Non-pigmented ciliary epithelial cell (primary cell): ENCODE measurements at regions not wholly inside any gene's neighbourhood (a gene's known extent, or its start where the extent isn't known, plus 50 kb on each side); places are given as distances from the start of the nearest gene placed in this dataset.

Source experiments
- DNase-seq: peaks from one replicate; pipeline ENCODE4 v3.0.0-alpha.2; 2010; ENCODE audit warnings: low read depth

GRCh38 chr1:234975941-234976860 lies 152.4 kb downstream of the TOMM20 start:
- DNase-seq, result no peak

GRCh38 chr1:234975122-234975940 lies 153.3 kb downstream of the TOMM20 start:
- DNase-seq, result peak; percentile 95

- DNase-seq, result no peak
These were observed 155.0 kb downstream of the TOMM20 start for GRCh38 chr1:234973426-234974250.

GRCh38 chr1:234972411-234973191 lies 156.0 kb downstream of the TOMM20 start:
- DNase-seq, result no peak

GRCh38 chr1:234971586-234972297 lies 156.9 kb downstream of the TOMM20 start:
- DNase-seq, result no peak

- peak; percentile 95 for DNase-seq
These were observed 157.7 kb downstream of the TOMM20 start for GRCh38 chr1:234970731-234971476.

GRCh38 chr1:234970401-234970730 lies 158.3 kb downstream of the TOMM20 start:
- DNase-seq, result peak; percentile 71

GRCh38 chr1:234969581-234970400 lies 158.8 kb downstream of the TOMM20 start:
- DNase-seq, result no peak

GRCh38 chr1:234969011-234969441 lies 159.6 kb downstream of the TOMM20 start:
- no peak for DNase-seq

- no peak for DNase-seq
These were observed 160.2 kb downstream of the TOMM20 start for GRCh38 chr1:234968451-234968850.

GRCh38 chr1:234967121-234967520 lies 161.5 kb downstream of the TOMM20 start:
- no peak for DNase-seq

GRCh38 chr1:234965111-234965510 lies 163.5 kb downstream of the TOMM20 start:
- DNase-seq, result no peak

GRCh38 chr1:234963904-234964702 lies 164.5 kb downstream of the TOMM20 start:
- DNase-seq, result no peak

- peak; percentile 74 for DNase-seq
These were observed 165.3 kb downstream of the TOMM20 start for GRCh38 chr1:234963180-234963903.

GRCh38 chr1:234962340-234962989 lies 166.2 kb downstream of the TOMM20 start:
- DNase-seq, result peak; percentile 99

- DNase-seq, result peak; percentile 74
These were observed 166.9 kb downstream of the TOMM20 start for GRCh38 chr1:234961456-234962339.
